HG03280 (cell line): ENCODE measurements at regions not wholly inside any gene's neighbourhood (a gene's known extent, or its start where the extent isn't known, plus 50 kb on each side); places are given as distances from the start of the nearest gene placed in this dataset.
"Not testable (repeated sequence)": the region's sequence is repeated elsewhere in the genome, so short reads cannot be mapped to it uniquely, and the experiment has no call there.

Experiments used
- ATAC-seq: cut with Tn5 transposase; IDR thresholded peaks from one replicate; pipeline ENCODE4 v1.9.1; 2021; ENCODE audit warnings: mild to moderate bottlenecking, moderate library complexity; ENCODE audit not compliant: unreplicated experiment

GRCh38 chr10:10010397-10010796 lies 1007.3 kb upstream of the CELF2 start:
- no peak for ATAC-seq

DNA sequence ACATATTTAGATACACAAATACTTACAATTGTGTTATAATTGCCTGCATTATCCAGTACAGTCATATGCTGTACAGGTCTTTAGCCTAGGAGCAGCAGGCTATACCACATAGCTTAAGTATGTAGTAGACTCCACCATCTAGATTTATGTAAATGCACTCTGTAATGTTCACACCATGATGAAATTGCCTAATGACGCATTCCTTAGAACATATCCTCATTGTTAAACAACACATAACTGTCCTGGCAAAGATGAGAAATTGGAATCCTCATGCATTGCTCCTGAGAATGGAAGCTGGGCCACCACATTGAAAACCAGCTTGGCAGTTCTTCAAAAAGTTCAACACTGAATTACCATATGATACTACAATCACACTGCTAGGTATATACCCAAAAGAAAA lies 1002.8 kb upstream of the CELF2 start:
- ATAC-seq: no peak

- no peak for ATAC-seq
Measured at GRCh38 chr10:10017716-10018115, 1000.0 kb upstream of the CELF2 start.

DNA sequence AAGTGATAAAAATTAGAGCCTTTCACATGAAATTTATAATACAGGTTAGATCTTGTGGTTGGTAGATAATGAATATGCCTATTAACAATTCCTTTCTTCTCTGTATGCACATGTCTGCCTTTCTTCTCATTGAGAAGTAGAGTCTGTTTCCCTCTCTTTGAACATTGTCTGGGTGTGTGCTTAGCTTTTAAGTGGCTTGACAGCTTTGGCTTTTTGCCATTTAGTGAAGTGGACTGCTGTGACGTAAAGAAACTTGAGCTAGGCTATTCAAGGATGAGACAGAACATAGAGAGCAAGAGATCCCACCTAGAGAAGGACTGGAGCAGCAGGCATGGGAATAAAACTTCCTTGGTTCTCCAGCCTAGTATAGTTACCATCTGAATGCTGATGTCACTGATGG lies 996.7 kb upstream of the CELF2 start:
- no peak for ATAC-seq

- no peak for ATAC-seq
Measured at GRCh38 chr10:10032991-10033390, 984.7 kb upstream of the CELF2 start.

- no peak for ATAC-seq
Measured at GRCh38 chr10:10038348-10038747, 979.3 kb upstream of the CELF2 start.

DNA sequence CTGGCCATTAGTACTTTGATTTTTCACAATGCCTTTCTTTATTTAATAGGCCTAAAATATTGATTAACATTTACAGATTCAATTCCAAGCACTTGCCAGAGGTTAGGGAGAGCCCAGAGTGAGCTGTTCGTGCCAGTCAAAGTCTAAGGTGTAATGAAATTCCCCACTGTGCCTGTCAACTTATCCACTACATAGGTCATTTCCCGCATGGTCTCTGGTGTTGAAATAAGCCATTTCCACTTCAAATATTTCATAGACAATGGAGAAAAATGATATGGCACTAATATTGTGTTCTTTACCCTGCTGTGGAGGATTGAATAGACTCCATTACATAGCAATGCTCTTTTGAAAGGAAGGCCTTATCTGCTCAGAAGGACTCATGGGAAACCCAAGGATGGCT lies 978.1 kb upstream of the CELF2 start:
- ATAC-seq: no peak

DNA sequence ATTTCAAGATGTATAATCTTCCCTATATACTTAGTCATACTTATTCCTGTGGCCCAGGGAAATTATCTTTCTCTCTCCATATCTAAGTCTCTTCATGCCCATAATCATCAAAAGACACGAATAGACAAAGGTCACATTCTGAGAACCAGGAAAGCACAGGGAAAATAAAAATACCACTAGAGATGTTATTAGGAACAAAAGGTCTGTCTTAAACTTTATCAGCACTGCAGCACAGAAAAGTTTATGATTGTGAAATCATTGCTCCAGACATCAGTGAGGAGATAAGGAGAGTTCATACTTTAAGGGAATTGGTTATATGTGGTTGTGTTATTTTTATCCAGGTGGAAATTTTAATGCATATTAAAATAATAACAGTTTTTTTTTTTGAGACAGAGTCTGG lies 974.6 kb upstream of the CELF2 start:
- no peak for ATAC-seq

DNA sequence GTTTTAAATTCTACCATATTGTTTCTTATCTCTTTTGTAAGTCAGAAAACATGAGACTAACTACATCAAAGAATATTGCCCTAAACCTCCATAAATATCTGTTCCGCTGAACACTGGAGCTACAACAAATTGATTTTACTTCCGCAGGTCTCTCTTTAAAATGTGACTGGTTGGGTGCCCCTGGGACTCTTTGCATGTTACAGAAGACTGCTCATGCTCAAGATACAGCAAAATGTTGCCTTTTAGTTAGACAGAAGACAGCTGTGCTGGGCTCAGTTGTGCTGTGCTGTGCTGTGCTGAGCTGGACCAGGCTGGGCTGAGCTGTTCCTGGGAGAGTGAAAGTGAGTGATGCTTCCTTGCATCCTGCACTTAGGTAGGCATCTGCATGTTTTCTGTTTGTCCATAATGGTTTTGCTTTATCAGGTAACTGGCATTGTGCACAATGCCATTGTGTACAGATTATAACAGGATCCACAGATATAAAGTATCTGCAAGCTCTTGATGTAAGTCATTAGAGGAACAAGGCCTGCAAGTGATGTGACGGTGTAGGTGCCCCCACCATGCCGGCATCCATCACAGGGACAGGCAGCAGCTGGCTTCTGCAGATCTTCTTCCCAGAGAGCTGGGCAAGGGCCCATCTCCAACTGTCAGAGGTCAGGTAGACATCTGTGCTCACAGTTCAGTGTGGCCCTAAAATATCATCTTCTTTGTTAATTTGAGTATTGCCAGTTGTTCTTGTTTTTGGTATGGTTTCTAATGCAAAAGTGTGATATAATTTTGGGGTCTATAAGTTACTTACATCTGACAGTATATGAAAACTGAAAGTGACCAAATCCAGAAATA lies 972.5 kb upstream of the CELF2 start:
- no peak for ATAC-seq

- ATAC-seq: no peak
Measured at GRCh38 chr10:10045765-10046028, 972.0 kb upstream of the CELF2 start.

- no peak for ATAC-seq
Measured at GRCh38 chr10:10047426-10047825, 970.2 kb upstream of the CELF2 start.

DNA sequence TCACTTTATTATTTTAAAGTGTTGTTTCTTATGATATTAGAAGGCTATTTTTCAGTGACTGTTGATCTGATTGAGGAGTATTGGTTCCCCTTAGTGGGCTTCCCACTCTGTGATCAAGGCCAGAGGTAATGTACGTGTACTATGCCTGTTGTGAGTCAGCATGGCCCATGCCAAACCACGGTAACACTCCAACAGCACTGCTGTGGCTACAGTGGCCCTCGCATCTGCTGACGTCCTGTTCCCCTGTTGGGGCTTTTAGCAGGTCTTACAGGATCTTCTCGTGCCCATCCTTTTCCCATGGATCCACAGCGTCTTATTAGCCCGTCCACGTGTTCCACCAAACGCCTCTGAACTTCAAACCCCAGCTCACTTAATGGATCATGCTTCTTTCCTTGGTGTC lies 964.6 kb upstream of the CELF2 start:
- ATAC-seq: no peak

DNA sequence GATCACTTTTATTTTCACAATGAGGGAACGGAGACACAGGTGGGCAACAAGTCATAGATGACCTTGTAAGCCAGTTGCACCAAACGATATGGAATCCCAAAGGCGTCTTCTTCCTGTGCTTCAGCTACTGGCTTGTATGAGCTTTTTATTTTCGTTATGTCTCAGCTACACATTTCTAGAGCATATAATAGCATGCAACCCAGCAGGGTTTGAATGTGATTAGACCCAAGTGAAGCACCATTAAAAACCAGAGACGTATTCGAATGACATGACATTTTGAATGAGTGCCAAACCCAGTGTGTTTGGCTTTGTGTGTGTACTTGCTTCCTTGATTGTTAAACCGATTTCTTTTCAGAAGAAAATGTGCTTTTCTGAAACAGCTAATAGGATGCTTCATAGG lies 963.2 kb upstream of the CELF2 start:
- ATAC-seq: no peak

DNA sequence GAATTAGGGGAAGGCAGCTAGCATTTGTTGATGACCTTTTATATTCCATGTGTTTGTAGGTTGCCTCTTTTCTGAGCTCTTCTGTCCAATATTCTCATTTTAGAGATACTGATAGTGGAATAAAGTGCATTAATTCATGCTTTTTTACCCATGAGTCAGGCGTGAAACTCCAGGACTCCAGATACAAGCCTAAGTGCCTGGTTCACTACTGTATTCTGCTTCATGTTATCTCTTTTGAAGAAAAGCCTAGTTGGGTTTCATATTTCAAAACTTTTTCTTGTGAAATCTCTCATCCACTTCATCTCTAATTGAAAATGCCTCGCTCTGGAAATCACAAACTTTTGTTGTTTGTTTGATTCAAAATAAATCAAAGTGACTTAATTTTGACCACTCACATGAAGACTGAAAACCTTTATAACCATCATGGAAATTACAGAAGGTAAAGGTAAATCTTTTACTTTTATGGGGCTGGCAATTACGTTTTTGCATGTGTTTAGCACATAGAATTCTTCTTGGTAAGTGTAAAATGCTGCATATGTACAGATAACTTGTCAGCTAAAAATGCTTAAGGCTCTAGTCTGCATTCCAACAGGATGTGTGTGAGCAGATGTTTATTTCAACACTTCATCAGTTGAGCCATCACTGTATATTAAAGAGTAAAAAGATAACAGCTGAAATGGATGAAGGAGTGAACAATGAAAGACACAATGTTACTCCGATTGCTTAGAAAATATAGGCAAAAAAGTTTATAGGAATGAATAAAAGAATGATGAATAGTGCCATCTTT lies 961.8 kb upstream of the CELF2 start:
- no peak for ATAC-seq

- no peak for ATAC-seq
Measured at GRCh38 chr10:10056961-10057360, 960.7 kb upstream of the CELF2 start.

DNA sequence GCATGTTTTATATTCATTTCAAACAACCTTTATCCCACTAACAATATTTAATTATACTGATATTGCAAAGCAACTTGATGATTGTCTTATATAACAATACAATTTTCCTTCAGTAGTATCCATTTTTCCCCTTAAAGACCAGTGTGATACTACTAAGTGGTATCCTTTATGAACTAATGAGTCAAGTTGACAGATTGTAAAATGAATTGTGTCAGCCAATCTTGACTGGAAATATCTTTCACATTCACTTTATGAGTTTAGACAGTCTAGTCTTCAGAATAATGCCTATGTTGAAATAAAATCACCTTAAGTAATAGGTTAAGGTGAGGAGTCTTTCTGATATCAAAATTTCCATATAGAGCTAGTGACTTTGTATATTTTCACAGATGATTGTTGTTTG lies 950.0 kb upstream of the CELF2 start:
- no peak for ATAC-seq

DNA sequence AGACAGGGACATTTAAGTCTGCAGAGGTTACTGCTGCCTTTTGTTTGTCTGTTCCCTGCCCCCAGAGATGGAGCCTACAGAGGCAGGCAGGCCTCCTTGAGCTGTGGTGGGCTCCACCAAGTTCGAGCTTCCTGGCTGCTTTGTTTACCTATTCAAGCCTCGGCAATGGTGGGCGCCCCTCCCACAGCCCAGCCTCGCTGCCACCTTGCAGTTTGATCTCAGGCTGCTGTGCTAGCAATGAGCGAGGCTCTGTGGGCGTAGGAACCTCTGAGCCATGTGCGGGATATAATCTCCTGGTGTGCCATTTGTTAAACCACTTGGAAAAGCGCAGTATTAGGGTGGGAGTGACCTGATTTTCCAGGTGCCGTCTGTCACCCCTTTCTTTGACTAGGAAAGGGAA lies 942.8 kb upstream of the CELF2 start:
- ATAC-seq: not testable (repeated sequence)

- no peak for ATAC-seq
Measured at GRCh38 chr10:10078446-10078845, 939.2 kb upstream of the CELF2 start.

DNA sequence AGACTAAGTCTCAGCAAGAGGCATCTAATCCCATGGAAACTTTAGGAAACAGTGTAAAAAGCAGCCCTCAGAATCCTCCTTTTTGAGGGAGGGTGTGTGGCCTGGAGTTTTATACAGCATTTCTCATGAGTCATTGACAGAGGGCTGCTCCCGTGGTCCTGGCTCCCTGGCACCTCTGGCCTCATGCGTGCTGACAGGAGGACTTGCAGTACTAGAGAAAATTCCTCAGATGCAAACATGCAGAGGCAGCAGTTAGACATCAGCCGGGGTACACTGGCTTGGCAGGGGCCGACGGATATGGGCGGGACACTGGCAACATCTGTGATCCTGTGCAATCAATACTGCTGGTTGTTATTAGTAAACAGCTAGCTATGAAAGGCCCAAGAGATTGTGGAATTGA lies 925.1 kb upstream of the CELF2 start:
- ATAC-seq: no peak

DNA sequence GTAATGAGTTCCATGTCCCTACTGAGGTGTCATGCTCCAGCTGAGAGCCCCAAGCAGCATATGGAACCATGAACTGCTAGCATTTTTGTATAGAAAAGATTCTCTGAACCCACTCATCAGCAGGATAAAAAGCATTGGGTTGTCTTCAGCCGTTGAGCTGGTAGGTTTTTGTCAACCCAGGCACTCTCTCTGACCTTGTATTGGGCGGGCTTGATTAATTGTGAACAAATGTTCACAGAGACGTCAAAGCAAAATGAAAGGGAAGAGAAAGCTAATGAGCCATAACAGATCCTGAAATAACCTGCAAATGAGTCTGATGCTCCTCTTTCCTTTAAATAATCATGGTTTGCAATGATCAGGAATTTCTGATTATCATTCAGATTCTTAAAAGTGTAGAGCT lies 924.7 kb upstream of the CELF2 start:
- ATAC-seq: no peak

GRCh38 chr10:10094691-10095090 lies 923.0 kb upstream of the CELF2 start:
- no peak for ATAC-seq

DNA sequence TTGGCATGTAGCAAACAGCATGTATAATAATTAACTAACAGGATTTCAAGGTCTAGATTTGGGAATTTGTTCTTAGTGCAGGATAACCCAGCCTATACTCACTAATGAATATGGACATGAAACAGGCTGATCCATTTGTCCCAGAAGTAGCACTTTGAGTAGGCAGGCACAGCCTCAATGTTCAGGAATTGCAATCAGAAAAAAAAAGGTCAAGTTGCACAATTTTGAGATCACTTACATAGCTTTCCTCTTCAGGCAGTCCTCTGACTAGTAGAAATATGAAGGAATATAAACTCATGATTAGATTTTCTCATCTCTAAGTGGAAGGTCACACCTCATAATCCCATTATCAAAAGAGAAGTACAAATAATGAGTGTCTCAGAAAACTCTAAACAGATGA lies 921.4 kb upstream of the CELF2 start:
- no peak for ATAC-seq

DNA sequence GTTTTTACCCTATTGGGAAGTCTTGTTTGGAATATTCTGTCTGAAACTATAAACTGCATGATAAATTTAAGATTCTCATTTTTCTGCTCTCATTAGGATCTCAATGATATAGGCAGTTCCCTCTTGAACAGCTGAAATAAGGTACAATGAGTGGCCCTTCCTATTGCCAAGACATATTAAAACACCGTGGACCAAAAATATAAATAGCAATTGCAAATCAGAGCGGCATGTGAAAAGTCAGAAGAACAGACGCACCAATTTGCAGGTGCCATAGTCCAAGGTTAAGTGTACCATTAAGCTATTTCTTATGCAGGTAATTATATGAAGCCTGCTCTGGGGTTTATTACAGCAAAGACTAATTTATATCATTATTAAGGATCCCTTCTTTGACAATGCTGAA lies 920.8 kb upstream of the CELF2 start:
- ATAC-seq: no peak
